HUES64 (cell line): ENCODE measurements at regions not wholly inside any gene's neighbourhood (a gene's known extent, or its start where the extent isn't known, plus 50 kb on each side); places are given as distances from the start of the nearest gene placed in this dataset.
A peak's percentile ranks its signal among the peaks of the same experiment; 100 is the strongest.
"Not testable (repeated sequence)": the region's sequence is repeated elsewhere in the genome, so short reads cannot be mapped to it uniquely, and the experiment has no call there.

ENCODE experiments used
- H3K27ac ChIP-seq: 2 replicates; pipeline ENCODE4 v1.7.0; 2013; ENCODE audit warnings: low read depth, low read length, inconsistent platforms
- H3K27me3 ChIP-seq: 2 replicates; pipeline ENCODE4 v1.6.1; 2013; ENCODE audit warnings: mild to moderate bottlenecking, low read length; ENCODE audit not compliant: insufficient read depth
- H3K36me3 ChIP-seq: 2 replicates; pipeline ENCODE4 v1.6.1; 2013; ENCODE audit warnings: mild to moderate bottlenecking, low read length; ENCODE audit not compliant: insufficient read depth
- H3K4me1 ChIP-seq: 2 replicates; pipeline ENCODE4 v1.6.1; 2013; ENCODE audit warnings: mild to moderate bottlenecking, low read length, moderate library complexity; ENCODE audit not compliant: insufficient read depth
- H3K4me3 ChIP-seq: 2 replicates; pipeline ENCODE4 v1.5.1; 2013; ENCODE audit warnings: mild to moderate bottlenecking, low read length, moderate library complexity
- H3K9ac ChIP-seq: 2 replicates; pipeline ENCODE4 v1.6.1; 2013; ENCODE audit warnings: mild to moderate bottlenecking, low read depth, low read length
- H3K9me3 ChIP-seq: 2 replicates; pipeline ENCODE4 v1.6.1; 2013; ENCODE audit warnings: low read depth, low read length; ENCODE audit not compliant: insufficient read depth
- WGBS: fragments of 150-250, 120-280 bp; methylation state at CpG from one replicate; pipeline ENCODE4 v1.1.7; 2013; ENCODE audit warnings: missing lambda C conversion rate; 5-methylcytosine and 5-hydroxymethylcytosine counted together

GRCh38 chr1:103469801-103470200 lies 55.7 kb upstream of the RNPC3 start:
- Histone ChIP-seq H3K9ac (no peak overlapping the region), H3K27me3 (no peaks in the 10 kb centered on the region), H3K4me1 (no peaks in the 10 kb centered on the region), H3K4me3 (no peak overlapping the region), H3K9me3 (no peaks in the 10 kb centered on the region), H3K36me3 (no peaks in the 10 kb centered on the region), H3K27ac (no peak overlapping the region)
- WGBS = 94% methylated on average over 2 of the region's 2 CpGs

GRCh38 chr1:103467100-103467499 lies 58.4 kb upstream of the RNPC3 start:
- no peaks in the 10 kb centered on the region for H3K4me1 ChIP-seq
- H3K4me3 ChIP-seq = no peak overlapping the region
- no peaks in the 10 kb centered on the region for H3K9me3 ChIP-seq
- no peaks in the 10 kb centered on the region for H3K27me3 ChIP-seq
- WGBS = 88% methylated on average over 2 of the region's 3 CpGs
- H3K9ac ChIP-seq = no peak overlapping the region
- no peaks in the 10 kb centered on the region for H3K36me3 ChIP-seq
- no peak overlapping the region for H3K27ac ChIP-seq

GRCh38 chr1:103461161-103462105 lies 64.1 kb upstream of the RNPC3 start:
- Histone ChIP-seq H3K27ac (no peak overlapping the region), H3K9ac (no peak overlapping the region), H3K4me1 (peaks cover 20% of the 10 kb centered on the region), H3K36me3 (no peaks in the 10 kb centered on the region), H3K4me3 (no peak overlapping the region), H3K27me3 (no peaks in the 10 kb centered on the region), H3K9me3 (no peaks in the 10 kb centered on the region)
- no CpG with 5 or more reads among the region's 1 CpG for WGBS

DNA sequence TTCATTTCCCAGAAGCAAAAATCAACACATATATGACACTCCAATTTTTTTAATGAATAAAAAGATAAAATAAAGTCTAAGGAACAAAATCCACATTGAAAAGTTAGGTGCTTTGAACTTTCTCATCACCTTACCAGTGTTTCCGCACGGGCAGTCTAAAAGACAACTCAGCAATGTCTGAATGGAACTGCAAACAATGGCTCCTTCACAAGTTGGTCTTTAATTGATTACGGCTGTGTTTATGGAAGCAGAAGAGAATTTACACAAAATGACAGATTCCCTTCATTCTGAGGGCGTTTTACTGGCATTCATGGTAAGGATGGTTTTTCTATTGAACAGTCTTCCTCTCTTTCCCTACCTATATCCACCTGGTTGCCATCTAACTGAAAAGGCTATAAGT lies 65.0 kb upstream of the RNPC3 start:
- no peak overlapping the region for H3K27ac ChIP-seq
- peaks cover 20% of the 10 kb centered on the region for H3K4me1 ChIP-seq
- H3K9ac ChIP-seq = no peak overlapping the region
- no peaks in the 10 kb centered on the region for H3K36me3 ChIP-seq
- H3K9me3 ChIP-seq = no peaks in the 10 kb centered on the region
- H3K4me3 ChIP-seq = no peak overlapping the region
- no peaks in the 10 kb centered on the region for H3K27me3 ChIP-seq
- WGBS = 100% methylated on average over 3 of the region's 4 CpGs

GRCh38 chr1:103459346-103459745 lies 66.2 kb upstream of the RNPC3 start:
- WGBS = 94% methylated on average over 3 of the region's 3 CpGs
- H3K27ac ChIP-seq = no peak overlapping the region
- H3K27me3 ChIP-seq = no peaks in the 10 kb centered on the region
- H3K4me3 ChIP-seq = no peak overlapping the region
- H3K9ac ChIP-seq = no peak overlapping the region
- no peaks in the 10 kb centered on the region for H3K9me3 ChIP-seq
- H3K4me1 ChIP-seq = peaks cover 20% of the 10 kb centered on the region
- no peaks in the 10 kb centered on the region for H3K36me3 ChIP-seq

DNA sequence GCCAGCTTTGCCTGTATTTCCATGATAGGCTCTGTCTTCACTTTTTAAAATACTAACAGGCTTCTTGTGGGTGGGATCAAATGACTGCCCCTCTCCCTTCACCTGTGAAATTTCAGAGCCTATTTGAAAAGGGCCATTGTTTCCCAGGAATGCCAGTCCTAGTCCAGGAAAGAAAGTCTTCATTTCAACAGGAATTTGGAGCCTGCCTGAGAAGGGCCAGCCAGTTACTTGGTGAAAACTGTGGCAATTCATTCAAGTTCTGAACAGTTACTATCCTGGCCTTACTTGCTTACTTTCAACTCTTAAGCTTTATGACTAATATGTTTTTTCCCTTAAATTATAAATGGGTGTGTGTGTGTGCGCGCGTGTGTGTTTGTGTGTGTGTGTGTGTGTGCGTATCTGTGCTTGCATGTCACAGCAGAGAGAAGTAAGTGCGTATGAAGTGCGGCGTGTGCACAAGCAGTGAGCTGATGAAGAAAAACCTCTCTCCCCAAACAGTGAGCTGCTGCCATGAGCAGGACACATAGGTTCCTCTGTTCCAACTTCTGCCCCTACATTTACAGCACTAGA lies 67.5 kb upstream of the RNPC3 start:
- Histone ChIP-seq H3K27ac (peak overlapping the region; percentile 42), H3K4me3 (peak overlapping the region; percentile 14; the same call in 1 of the 2 replicates), H3K9me3 (no peaks in the 10 kb centered on the region), H3K4me1 (peaks cover 20% of the 10 kb centered on the region), H3K27me3 (no peaks in the 10 kb centered on the region), H3K36me3 (no peaks in the 10 kb centered on the region), H3K9ac (0 out of 2 replicates have a peak overlapping the region, but pooled peaks have one; percentile 22)
- WGBS = 96% methylated on average over 7 of the region's 7 CpGs

DNA sequence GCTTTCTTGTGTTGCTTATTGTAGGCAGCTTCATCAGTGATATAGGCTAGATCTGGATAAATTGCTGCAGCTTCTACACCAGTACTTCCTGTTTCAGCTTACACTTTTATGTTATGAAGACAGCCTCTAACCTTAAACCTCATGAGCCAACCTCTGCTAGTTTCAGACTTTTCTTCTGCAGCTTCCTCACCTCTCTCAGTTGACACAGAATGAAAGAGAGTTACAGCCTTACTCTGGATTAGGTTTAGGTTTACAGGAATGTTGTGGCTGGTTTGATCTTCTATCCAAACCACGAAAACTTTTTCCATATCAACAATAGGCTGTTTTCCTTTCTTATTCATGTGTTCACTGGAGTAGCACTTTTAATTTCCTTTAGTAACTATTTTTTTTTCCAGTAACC lies 76.9 kb upstream of the RNPC3 start:
- 80% methylated on average over 1 of the region's 1 CpG for WGBS
- Histone ChIP-seq H3K4me3 (no peak overlapping the region), H3K27me3 (no peaks in the 10 kb centered on the region), H3K4me1 (no peaks in the 10 kb centered on the region), H3K9me3 (no peaks in the 10 kb centered on the region), H3K9ac (no peak overlapping the region), H3K36me3 (no peaks in the 10 kb centered on the region), H3K27ac (no peak overlapping the region)

- 86% methylated on average over 1 of the region's 1 CpG for WGBS
- Histone ChIP-seq H3K9ac (no peak overlapping the region), H3K27ac (no peak overlapping the region), H3K4me1 (no peaks in the 10 kb centered on the region), H3K36me3 (no peaks in the 10 kb centered on the region), H3K9me3 (no peaks in the 10 kb centered on the region), H3K4me3 (no peak overlapping the region), H3K27me3 (no peaks in the 10 kb centered on the region)
Observed at GRCh38 chr1:103447471-103447870, 78.0 kb upstream of the RNPC3 start.

- Histone ChIP-seq H3K4me3 (no peak overlapping the region), H3K9ac (no peak overlapping the region), H3K36me3 (no peaks in the 10 kb centered on the region), H3K27me3 (no peaks in the 10 kb centered on the region), H3K27ac (no peak overlapping the region), H3K9me3 (no peaks in the 10 kb centered on the region), H3K4me1 (peaks cover 19% of the 10 kb centered on the region)
- WGBS = 84% methylated on average over 2 of the region's 3 CpGs
Observed at GRCh38 chr1:103441342-103441741, 84.2 kb upstream of the RNPC3 start.

DNA sequence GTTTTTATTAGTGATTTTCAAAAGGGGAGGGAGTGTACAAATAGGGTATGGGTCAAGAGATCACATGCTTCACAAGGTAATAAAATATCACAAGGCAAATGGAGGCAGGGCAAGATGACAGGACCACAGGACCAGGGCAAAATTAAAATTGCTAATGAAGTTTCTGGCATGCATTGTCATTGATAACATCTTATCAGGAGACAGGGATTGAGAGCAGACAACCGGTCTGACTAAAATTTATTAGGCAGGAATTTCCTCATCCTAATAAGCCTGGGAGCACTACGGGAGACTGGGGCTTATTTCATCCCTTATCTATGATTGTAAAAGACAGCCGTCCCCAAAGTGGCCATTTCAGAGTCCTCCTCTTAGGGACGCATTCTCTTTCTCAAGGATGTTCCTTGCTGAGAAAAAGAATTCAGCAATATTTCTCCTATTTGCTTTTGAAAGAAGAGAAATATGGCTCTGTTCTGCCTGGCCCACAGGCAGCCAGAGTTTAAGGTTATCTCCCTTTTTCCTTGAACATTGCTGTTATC lies 88.9 kb upstream of the RNPC3 start:
- not testable (repeated sequence) for H3K36me3 ChIP-seq, H3K27me3 ChIP-seq, H3K9me3 ChIP-seq, H3K4me3 ChIP-seq, H3K9ac ChIP-seq, H3K27ac ChIP-seq
- WGBS = 86% methylated on average over 4 of the region's 4 CpGs
- peaks cover 16% of the 10 kb centered on the region for H3K4me1 ChIP-seq

DNA sequence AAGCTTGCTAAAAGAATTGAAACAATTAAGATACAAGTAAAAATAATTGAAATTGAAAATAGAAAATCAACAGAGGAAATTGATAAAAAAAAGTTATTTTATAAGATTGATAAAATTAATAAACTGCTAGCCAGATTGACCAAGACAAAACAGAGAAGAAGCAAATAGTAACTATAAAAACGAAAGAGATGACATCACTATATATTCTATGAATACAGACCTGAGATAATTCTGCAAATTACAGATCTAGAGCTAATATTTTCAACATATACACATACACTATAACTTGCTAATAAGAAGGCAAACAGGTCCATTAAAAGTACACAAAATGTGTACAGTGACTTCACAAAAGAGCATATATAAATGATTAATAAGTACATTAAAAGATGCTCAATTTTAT lies 90.1 kb upstream of the RNPC3 start:
- Histone ChIP-seq H3K9me3 (no peaks in the 10 kb centered on the region), H3K27me3 (no peaks in the 10 kb centered on the region), H3K4me1 (peaks cover 4% of the 10 kb centered on the region), H3K9ac (no peak overlapping the region), H3K27ac (no peak overlapping the region), H3K36me3 (no peaks in the 10 kb centered on the region), H3K4me3 (no peak overlapping the region)
- no CpG with 5 or more reads among the region's 1 CpG for WGBS
